Natural killer cell treated with Interleukin-12 subunit alpha and Interleukin-12 subunit beta and Interleukin-15 and Interleukin-18, amount 100 ng/mL, for 72 hours (primary cell): ENCODE measurements at regions not wholly inside any gene's neighbourhood (a gene's known extent, or its start where the extent isn't known, plus 50 kb on each side); places are given as distances from the start of the nearest gene placed in this dataset.

Experiments used
- ATAC-seq, 2 donors: fragments of 150-1000 bp; cut with Tn5 transposase in 1 of 2; sonication (Bioruptor Pico), chemical (Tn5 transposase) in 1 of 2; 2 replicates each; pipeline ENCODE4 v1.10.0; 2021
- DNase-seq: peaks from one replicate; pipeline ENCODE4 v3.0.0; 2022; ENCODE audit warnings: low spot score
- H3K27ac Mint-ChIP-seq, 2 donors: 1 replicate in 1 of 2; 2 replicates in 1 of 2; pipeline ENCODE4 v1.8.0; 2022; ENCODE audit warnings: mixed read lengths in 2 of 2, mild to moderate bottlenecking in 1 of 2, moderate library complexity in 1 of 2
- H3K27me3 Mint-ChIP-seq, 2 donors: 1 replicate in 1 of 2; 2 replicates in 1 of 2; pipeline ENCODE4 v1.8.0; 2022; ENCODE audit warnings: mixed read lengths in 2 of 2
- H3K36me3 Mint-ChIP-seq: one replicate; pipeline ENCODE4 v1.8.0; 2022; ENCODE audit warnings: mixed read lengths
- H3K4me1 Mint-ChIP-seq, 2 donors: 1 replicate in 1 of 2; 2 replicates in 1 of 2; pipeline ENCODE4 v1.8.0; 2022; ENCODE audit warnings: low read depth in 2 of 2, mixed read lengths in 2 of 2, mild to moderate bottlenecking in 1 of 2
- H3K4me3 Mint-ChIP-seq: one replicate; pipeline ENCODE4 v1.8.0; 2022; ENCODE audit warnings: mixed read lengths
- H3K9me3 Mint-ChIP-seq: 2 replicates; pipeline ENCODE4 v1.8.0; 2022; ENCODE audit warnings: mixed read lengths

DNA sequence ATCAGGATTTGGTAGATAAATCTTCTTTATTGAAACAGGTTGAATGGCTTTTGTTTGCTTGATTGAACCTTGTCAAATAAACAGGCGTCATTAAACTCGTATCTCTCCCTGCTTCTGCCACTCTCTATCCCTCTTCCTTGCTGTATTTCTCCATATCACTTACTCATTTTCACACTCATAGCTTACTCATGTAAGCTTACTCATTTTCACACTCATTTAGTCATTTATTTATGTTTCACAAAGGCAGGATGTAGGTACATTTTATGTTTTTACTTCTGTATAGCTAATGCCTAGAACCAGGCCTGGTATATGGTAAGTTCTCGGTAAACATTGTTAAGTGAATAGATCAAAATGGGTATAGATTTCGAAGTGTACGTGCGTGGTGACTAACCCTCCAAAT is 450.0 kb downstream of the PMP22 start:
- ATAC-seq (peak; percentile 73 to 86), DNase-seq (no peak)
- Mint-ChIP-seq H3K4me1 (peaks cover 7 to 10% of the 10 kb centered on the region in 2 donors), H3K9me3 (no peaks in the 10 kb centered on the region), H3K4me3 (no peak overlapping the region), H3K27ac (no peak overlapping the region), H3K27me3 (peaks cover 18 to 33% of the 10 kb centered on the region in 2 donors), H3K36me3 (no peaks in the 10 kb centered on the region)

DNA sequence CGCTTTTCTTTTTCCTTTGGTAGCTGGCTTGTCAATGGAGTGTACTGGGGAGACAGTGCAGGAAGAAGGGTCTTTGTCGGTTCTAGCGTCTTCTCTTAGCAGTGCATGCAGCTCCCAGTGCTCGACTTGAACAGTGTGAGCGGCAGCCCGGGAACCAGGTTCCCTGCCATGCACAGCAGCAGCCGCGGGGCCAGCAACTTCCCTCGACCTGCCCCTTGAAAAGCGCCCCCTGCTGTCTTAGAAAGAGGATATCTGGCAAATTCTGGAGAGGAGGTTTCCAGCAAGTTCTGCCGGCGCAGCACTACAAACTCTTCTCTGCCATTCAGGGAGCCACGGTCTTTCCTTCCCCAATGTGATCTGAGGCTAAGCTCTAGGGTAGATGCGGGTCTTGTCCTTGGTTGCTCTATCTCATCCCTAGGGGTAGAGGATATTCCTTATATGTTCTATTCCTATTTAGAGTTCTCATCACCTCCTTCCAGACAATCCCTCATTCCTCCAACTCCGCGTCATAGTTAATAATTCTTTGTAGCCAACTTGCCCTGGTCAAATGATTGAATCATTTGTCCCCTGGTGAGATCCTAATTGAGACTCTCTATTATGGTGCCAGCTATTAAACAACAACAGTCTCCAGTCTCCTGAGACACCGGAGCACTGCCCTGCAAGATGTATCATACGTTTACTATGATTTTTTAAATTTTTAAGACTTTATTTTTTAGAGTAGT is 451.3 kb downstream of the PMP22 start:
- Mint-ChIP-seq H3K4me3 (no peak overlapping the region), H3K27me3 (peaks cover 18 to 33% of the 10 kb centered on the region in 2 donors), H3K27ac (no peak overlapping the region), H3K36me3 (no peaks in the 10 kb centered on the region), H3K9me3 (no peaks in the 10 kb centered on the region), H3K4me1 (peaks cover 7 to 10% of the 10 kb centered on the region in 2 donors)
- DNase-seq (no peak), ATAC-seq (no peak)

GRCh38 chr17:14808425-14808824 is 456.7 kb downstream of the PMP22 start:
- no peaks in the 10 kb centered on the region for H3K9me3 Mint-ChIP-seq
- no peaks in the 10 kb centered on the region for H3K4me1 Mint-ChIP-seq
- no peak overlapping the region for H3K4me3 Mint-ChIP-seq
- ATAC-seq = no peak
- H3K27ac Mint-ChIP-seq = no peak overlapping the region
- H3K36me3 Mint-ChIP-seq = no peaks in the 10 kb centered on the region
- DNase-seq = no peak
- H3K27me3 Mint-ChIP-seq = peaks cover 20 to 31% of the 10 kb centered on the region in 2 donors

DNA sequence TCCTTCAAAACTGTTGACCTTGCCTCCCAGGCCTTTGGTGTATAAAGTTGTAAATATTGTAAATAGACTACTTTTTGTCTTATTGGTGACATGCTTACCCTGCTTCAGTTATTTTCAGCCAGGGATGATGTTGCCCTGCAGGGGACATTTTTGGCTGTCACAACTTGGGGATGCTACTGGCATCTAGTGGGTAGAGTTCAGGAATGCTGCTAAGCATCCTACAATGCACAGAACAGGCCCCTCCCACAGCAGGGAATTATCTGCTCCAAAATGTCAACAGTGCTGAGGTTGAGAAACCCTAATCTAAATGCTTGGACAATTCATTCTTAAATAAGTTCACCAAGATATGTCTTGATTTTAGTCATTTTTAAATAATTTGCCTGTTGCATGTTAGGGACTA is 459.8 kb downstream of the PMP22 start:
- H3K4me1 Mint-ChIP-seq = no peaks in the 10 kb centered on the region
- DNase-seq (no peak), ATAC-seq (no peak)
- no peaks in the 10 kb centered on the region for H3K36me3 Mint-ChIP-seq
- peaks cover 17 to 24% of the 10 kb centered on the region in 2 donors for H3K27me3 Mint-ChIP-seq
- H3K27ac Mint-ChIP-seq = no peak overlapping the region
- H3K9me3 Mint-ChIP-seq = no peaks in the 10 kb centered on the region
- H3K4me3 Mint-ChIP-seq = no peak overlapping the region

DNA sequence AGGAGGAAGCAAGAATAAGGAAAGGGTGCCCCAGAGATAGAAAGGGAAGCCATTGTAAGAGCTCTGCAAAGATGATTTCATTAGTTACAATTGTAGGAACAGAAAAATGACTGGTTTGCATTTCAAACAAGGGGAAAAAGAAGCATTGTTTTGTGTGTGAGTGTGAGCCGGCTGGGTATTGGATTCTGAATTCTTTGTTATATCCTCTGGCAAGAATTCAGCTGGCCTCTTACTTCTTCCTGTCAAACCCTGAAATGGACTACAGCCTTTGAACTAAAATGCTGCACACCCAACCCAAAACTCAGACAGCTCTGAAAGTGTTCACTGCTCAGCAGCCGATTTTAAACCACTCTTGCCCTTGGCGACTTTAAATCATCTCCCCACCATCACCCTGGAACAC is 461.3 kb downstream of the PMP22 start:
- H3K9me3 Mint-ChIP-seq = no peaks in the 10 kb centered on the region
- H3K36me3 Mint-ChIP-seq = no peaks in the 10 kb centered on the region
- H3K4me1 Mint-ChIP-seq = no peaks in the 10 kb centered on the region
- H3K27ac Mint-ChIP-seq = no peak overlapping the region
- peaks cover 18 to 24% of the 10 kb centered on the region in 2 donors for H3K27me3 Mint-ChIP-seq
- DNase-seq = no peak
- ATAC-seq = no peak
- no peak overlapping the region for H3K4me3 Mint-ChIP-seq

- ATAC-seq = no peak
- no peak overlapping the region for H3K4me3 Mint-ChIP-seq
- H3K27ac Mint-ChIP-seq = no peak overlapping the region
- no peaks in the 10 kb centered on the region for H3K9me3 Mint-ChIP-seq
- H3K4me1 Mint-ChIP-seq = no peaks in the 10 kb centered on the region
- no peak for DNase-seq
- H3K36me3 Mint-ChIP-seq = no peaks in the 10 kb centered on the region
- peaks cover 15 to 21% of the 10 kb centered on the region in 2 donors for H3K27me3 Mint-ChIP-seq
Observed at GRCh38 chr17:14797801-14798200, 467.3 kb downstream of the PMP22 start.

DNA sequence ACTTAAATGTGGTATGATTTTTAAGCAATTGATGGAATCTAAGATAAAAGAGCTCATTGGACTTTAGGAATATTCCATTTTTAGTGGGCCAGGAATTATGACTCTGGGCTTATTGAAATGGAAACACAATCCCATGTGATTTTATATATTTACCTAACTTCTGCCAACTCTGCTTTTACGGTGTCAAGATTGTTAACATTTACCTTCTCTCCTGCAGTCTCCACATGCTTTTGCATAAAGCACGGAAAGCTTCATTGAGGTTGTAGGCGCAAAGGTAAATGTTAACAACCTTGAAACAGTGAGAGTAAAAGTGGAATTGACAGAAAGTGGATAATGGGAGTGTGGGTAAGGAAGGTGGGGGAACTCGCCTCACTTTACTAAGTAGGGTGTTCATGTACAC is 468.1 kb downstream of the PMP22 start:
- Mint-ChIP-seq H3K9me3 (no peaks in the 10 kb centered on the region), H3K27ac (no peak overlapping the region), H3K4me1 (no peaks in the 10 kb centered on the region), H3K36me3 (no peaks in the 10 kb centered on the region), H3K4me3 (no peak overlapping the region), H3K27me3 (peaks cover 18 to 23% of the 10 kb centered on the region in 2 donors)
- DNase-seq = no peak
- no peak for ATAC-seq

GRCh38 chr17:14794961-14795360 is 470.2 kb downstream of the PMP22 start:
- no peak for ATAC-seq
- Mint-ChIP-seq H3K27me3 (peaks cover 19 to 27% of the 10 kb centered on the region in 2 donors), H3K27ac (no peak overlapping the region), H3K36me3 (no peaks in the 10 kb centered on the region), H3K4me1 (no peaks in the 10 kb centered on the region), H3K9me3 (no peaks in the 10 kb centered on the region), H3K4me3 (no peak overlapping the region)
- no peak for DNase-seq

DNA sequence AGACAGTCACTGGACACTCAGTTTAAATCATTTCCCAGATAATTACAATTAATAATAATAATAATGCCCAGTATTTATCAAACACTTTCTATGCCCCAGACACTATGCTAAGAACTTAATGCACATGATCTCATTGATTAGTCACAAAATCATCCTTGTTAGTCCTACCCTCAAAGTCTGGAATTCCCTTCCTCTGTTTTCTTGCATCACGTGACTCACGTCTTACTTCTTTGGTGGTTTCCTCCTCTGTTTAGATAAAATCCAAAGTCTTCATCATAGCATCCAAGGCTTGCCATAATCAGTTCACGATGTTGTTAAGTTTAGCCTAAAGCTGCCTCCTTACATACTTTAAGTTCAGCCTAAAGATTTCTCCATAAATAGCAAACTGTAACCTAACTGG is 471.9 kb downstream of the PMP22 start:
- no peak overlapping the region for H3K4me3 Mint-ChIP-seq
- no peaks in the 10 kb centered on the region for H3K9me3 Mint-ChIP-seq
- DNase-seq (no peak), ATAC-seq (no peak)
- no peak overlapping the region for H3K27ac Mint-ChIP-seq
- no peaks in the 10 kb centered on the region for H3K36me3 Mint-ChIP-seq
- peaks cover 25 to 36% of the 10 kb centered on the region in 2 donors for H3K27me3 Mint-ChIP-seq
- no peaks in the 10 kb centered on the region for H3K4me1 Mint-ChIP-seq

- Mint-ChIP-seq H3K36me3 (no peaks in the 10 kb centered on the region), H3K4me3 (no peak overlapping the region), H3K9me3 (no peaks in the 10 kb centered on the region), H3K27me3 (peaks cover 24 to 33% of the 10 kb centered on the region in 2 donors), H3K4me1 (no peaks in the 10 kb centered on the region), H3K27ac (no peak overlapping the region)
- ATAC-seq (no peak), DNase-seq (no peak)
Observed at GRCh38 chr17:14792746-14793145, 472.4 kb downstream of the PMP22 start.

GRCh38 chr17:14791221-14791620 is 473.9 kb downstream of the PMP22 start:
- Mint-ChIP-seq H3K27me3 (peaks cover 15 to 21% of the 10 kb centered on the region in 2 donors), H3K27ac (no peak overlapping the region), H3K9me3 (no peaks in the 10 kb centered on the region), H3K4me1 (no peaks in the 10 kb centered on the region), H3K36me3 (no peaks in the 10 kb centered on the region), H3K4me3 (no peak overlapping the region)
- ATAC-seq (no peak), DNase-seq (no peak)

- ATAC-seq (peak in 1 of 2 donors; percentile 36), DNase-seq (no peak)
- H3K27ac Mint-ChIP-seq = no peak overlapping the region
- H3K9me3 Mint-ChIP-seq = no peaks in the 10 kb centered on the region
- H3K27me3 Mint-ChIP-seq = peaks cover 15 to 21% of the 10 kb centered on the region in 2 donors
- no peak overlapping the region for H3K4me3 Mint-ChIP-seq
- H3K4me1 Mint-ChIP-seq = no peaks in the 10 kb centered on the region
- H3K36me3 Mint-ChIP-seq = no peaks in the 10 kb centered on the region
Observed at GRCh38 chr17:14790521-14790920, 474.6 kb downstream of the PMP22 start.

GRCh38 chr17:14784997-14785696 is 480.0 kb downstream of the PMP22 start:
- DNase-seq (no peak), ATAC-seq (peak in 1 of 2 donors; percentile 45)
- no peaks in the 10 kb centered on the region for H3K4me1 Mint-ChIP-seq
- peaks cover 8 to 15% of the 10 kb centered on the region in 2 donors for H3K27me3 Mint-ChIP-seq
- H3K4me3 Mint-ChIP-seq = no peak overlapping the region
- H3K9me3 Mint-ChIP-seq = no peaks in the 10 kb centered on the region
- H3K27ac Mint-ChIP-seq = no peak overlapping the region
- no peaks in the 10 kb centered on the region for H3K36me3 Mint-ChIP-seq

DNA sequence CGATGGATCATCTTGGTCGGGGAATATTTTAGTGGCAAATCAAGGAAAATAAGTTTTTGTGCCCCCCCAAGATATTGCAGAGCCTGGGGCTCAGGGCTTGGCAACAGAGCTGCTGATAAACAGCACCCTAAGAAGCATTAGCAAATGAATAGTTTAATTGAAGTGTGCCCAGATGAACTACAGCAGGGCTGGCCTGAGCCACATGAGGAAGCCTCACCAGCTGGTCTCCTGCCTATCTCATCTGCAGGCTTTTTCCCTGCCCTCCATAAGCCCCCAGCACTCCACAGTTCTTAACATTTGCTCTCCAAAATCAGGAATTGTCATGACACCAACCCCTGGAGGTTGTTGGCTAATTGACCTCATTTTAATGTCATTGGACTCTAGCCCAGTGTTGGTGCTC is 480.2 kb downstream of the HS3ST3B1 start:
- H3K4me1 Mint-ChIP-seq = no peaks in the 10 kb centered on the region
- ATAC-seq = no peak

More for the DNA sequence above, 480.2 kb downstream of the HS3ST3B1 start:
- DNase-seq = no peak
- no peak overlapping the region for H3K27ac Mint-ChIP-seq
- no peaks in the 10 kb centered on the region for H3K9me3 Mint-ChIP-seq
- H3K4me3 Mint-ChIP-seq = no peak overlapping the region
- no peaks in the 10 kb centered on the region for H3K36me3 Mint-ChIP-seq
- peaks cover 11 to 33% of the 10 kb centered on the region in 2 donors for H3K27me3 Mint-ChIP-seq
